Smooth muscle cell (in vitro differentiated cells): ENCODE measurements at regions not wholly inside any gene's neighbourhood (a gene's known extent, or its start where the extent isn't known, plus 50 kb on each side); places are given as distances from the start of the nearest gene placed in this dataset.

Experiments used
- DNase-seq: peaks from one replicate; lab custom pipeline; 2025; ENCODE audit not compliant: unreplicated experiment; lab: John Stamatoyannopoulos, UW
- H2AFZ ChIP-seq: fragments of 200-600 bp; sonication (generic); 2 replicates; pipeline ENCODE4 v1.6.0; 2016; ENCODE audit warnings: antibody characterized with exemption, low read depth, mild to moderate bottlenecking
- H3F3A ChIP-seq: fragments of 200-600 bp; sonication (generic); 2 replicates; pipeline ENCODE4 v1.6.0; 2017; ENCODE audit warnings: antibody characterized with exemption, low read depth
- H3K27ac ChIP-seq: fragments of 200-600 bp; sonication (generic); 2 replicates; pipeline ENCODE4 v1.5.1; 2016; ENCODE audit warnings: low read depth, mild to moderate bottlenecking
- H3K27me3 ChIP-seq: fragments of 200-600 bp; sonication (generic); 2 replicates; pipeline ENCODE4 v1.6.1; 2016; ENCODE audit warnings: low read depth, mild to moderate bottlenecking
- H3K36me3 ChIP-seq: fragments of 200-600 bp; sonication (generic); 2 replicates; pipeline ENCODE4 v1.5.1; 2016; ENCODE audit warnings: low read depth
- H3K4me1 ChIP-seq: fragments of 200-600 bp; sonication (generic); 2 replicates; pipeline ENCODE4 v1.5.1; 2016; ENCODE audit warnings: low read depth
- H3K4me2 ChIP-seq: fragments of 200-600 bp; sonication (generic); 2 replicates; pipeline ENCODE4 v1.6.0; 2016; ENCODE audit warnings: mild to moderate bottlenecking
- H3K4me3 ChIP-seq: fragments of 200-600 bp; sonication (generic); 2 replicates; pipeline ENCODE4 v1.5.1; 2016; ENCODE audit warnings: mild to moderate bottlenecking
- H3K79me2 ChIP-seq: fragments of 200-600 bp; sonication (generic); 2 replicates; pipeline ENCODE4 v1.6.0; 2016; ENCODE audit warnings: low read depth, mild to moderate bottlenecking
- H3K9ac ChIP-seq: fragments of 200-600 bp; sonication (generic); 2 replicates; pipeline ENCODE4 v1.6.0; 2016; ENCODE audit warnings: low read depth
- H3K9me3 ChIP-seq: fragments of 200-600 bp; sonication (generic); replicated peaks from 2 replicates; pipeline ENCODE4 v1.5.1; 2016; ENCODE audit warnings: low read depth
- H4K20me1 ChIP-seq: fragments of 200-600 bp; sonication (generic); 2 replicates; pipeline ENCODE4 v1.6.0; 2016; ENCODE audit warnings: low read depth
- WGBS: methylation state at CpG from one replicate; pipeline ENCODE4 v1.1.7; 2016; ENCODE audit warnings: low lambda C conversion rate; 5-methylcytosine and 5-hydroxymethylcytosine counted together
- TF ChIP-seq, protein P1 (sequence below): fragments of 200-600 bp; sonication (generic); IDR thresholded peaks from 2 replicates; pipeline ENCODE4 v1.5.1; 2017; ENCODE audit warnings: borderline replicate concordance, mild to moderate bottlenecking, antibody characterized with exemption; ENCODE audit not compliant: insufficient read depth, poor library complexity, severe bottlenecking

DNA sequence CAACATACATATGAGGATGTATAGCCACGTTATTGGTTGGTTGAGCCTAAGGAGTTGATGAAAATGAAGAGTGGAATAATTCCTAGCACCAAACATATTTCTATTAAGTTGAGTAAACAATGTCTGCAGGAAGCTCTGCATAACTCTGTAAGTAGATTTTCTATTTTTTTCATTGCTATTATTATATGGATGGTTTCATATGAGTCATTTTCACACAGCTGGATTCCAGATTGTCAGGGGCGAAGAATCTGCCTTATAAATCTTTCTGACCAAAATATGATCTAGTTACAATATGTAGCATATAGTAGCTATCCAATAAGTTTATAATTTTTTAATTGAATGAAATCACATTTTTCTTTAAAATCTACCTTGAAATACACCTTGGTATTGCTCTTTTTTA, 468.0 kb upstream of the PKDCC start:
- no peak overlapping the region for H3K4me2 ChIP-seq
- no peak overlapping the region for H3K9ac ChIP-seq
- no peaks in the 10 kb centered on the region for H3K9me3 ChIP-seq
- H3K4me1 ChIP-seq = no peaks in the 10 kb centered on the region
- no peak overlapping the region for H3K4me3 ChIP-seq
- TF ChIP-seq, protein P1, sequence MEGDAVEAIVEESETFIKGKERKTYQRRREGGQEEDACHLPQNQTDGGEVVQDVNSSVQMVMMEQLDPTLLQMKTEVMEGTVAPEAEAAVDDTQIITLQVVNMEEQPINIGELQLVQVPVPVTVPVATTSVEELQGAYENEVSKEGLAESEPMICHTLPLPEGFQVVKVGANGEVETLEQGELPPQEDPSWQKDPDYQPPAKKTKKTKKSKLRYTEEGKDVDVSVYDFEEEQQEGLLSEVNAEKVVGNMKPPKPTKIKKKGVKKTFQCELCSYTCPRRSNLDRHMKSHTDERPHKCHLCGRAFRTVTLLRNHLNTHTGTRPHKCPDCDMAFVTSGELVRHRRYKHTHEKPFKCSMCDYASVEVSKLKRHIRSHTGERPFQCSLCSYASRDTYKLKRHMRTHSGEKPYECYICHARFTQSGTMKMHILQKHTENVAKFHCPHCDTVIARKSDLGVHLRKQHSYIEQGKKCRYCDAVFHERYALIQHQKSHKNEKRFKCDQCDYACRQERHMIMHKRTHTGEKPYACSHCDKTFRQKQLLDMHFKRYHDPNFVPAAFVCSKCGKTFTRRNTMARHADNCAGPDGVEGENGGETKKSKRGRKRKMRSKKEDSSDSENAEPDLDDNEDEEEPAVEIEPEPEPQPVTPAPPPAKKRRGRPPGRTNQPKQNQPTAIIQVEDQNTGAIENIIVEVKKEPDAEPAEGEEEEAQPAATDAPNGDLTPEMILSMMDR = no peak
- no peaks in the 10 kb centered on the region for H3F3A ChIP-seq
- no peaks in the 10 kb centered on the region for H4K20me1 ChIP-seq
- H3K79me2 ChIP-seq = no peaks in the 10 kb centered on the region
- no peaks in the 10 kb centered on the region for H3K27me3 ChIP-seq
- no peak for DNase-seq
- no peak overlapping the region for H2AFZ ChIP-seq
- H3K36me3 ChIP-seq = no peaks in the 10 kb centered on the region
- H3K27ac ChIP-seq = no peak overlapping the region
- WGBS = 89% methylated on average over 2 of the region's 2 CpGs

- no peaks in the 10 kb centered on the region for H3K27me3 ChIP-seq
- H3K27ac ChIP-seq = no peak overlapping the region
- no peaks in the 10 kb centered on the region for H3K9me3 ChIP-seq
- no peak overlapping the region for H3K4me3 ChIP-seq
- no peaks in the 10 kb centered on the region for H3K79me2 ChIP-seq
- H3K36me3 ChIP-seq = no peaks in the 10 kb centered on the region
- no peak overlapping the region for H3K9ac ChIP-seq
- H2AFZ ChIP-seq = no peak overlapping the region
- 85% methylated on average over 4 of the region's 4 CpGs for WGBS
- TF ChIP-seq, protein P1 = no peak
- DNase-seq = no peak
- no peaks in the 10 kb centered on the region for H3F3A ChIP-seq
- H4K20me1 ChIP-seq = no peaks in the 10 kb centered on the region
- H3K4me1 ChIP-seq = no peaks in the 10 kb centered on the region
- H3K4me2 ChIP-seq = no peak overlapping the region
Measured at GRCh38 chr2:41580806-41581205, 467.0 kb upstream of the PKDCC start.

DNA sequence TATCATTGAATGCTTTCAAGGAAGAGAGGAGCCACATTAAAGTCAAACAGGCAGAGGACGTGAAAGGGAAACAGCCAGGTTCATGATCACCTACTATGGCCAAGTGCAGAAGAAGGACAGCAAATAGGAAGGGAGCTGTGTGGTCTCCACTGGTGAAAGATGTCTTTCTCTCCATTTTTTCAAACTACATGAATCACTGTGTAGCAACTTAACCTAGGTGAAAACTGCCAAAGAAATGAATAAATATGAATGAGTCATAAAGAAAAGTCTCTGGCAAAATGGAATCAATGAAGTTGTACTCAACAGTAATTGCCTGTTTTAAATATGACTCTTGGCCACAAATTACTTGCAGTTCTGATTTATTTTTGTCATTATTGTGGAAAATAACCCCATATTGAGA, 452.6 kb upstream of the PKDCC start:
- Histone ChIP-seq H3K4me3 (no peak overlapping the region), H3K9ac (no peak overlapping the region), H3K9me3 (no peaks in the 10 kb centered on the region), H2AFZ (no peak overlapping the region), H3K36me3 (no peaks in the 10 kb centered on the region), H3K4me2 (no peak overlapping the region), H3K27ac (no peak overlapping the region), H3K4me1 (no peaks in the 10 kb centered on the region), H3K79me2 (no peaks in the 10 kb centered on the region), H3K27me3 (no peaks in the 10 kb centered on the region), H4K20me1 (no peaks in the 10 kb centered on the region), H3F3A (no peaks in the 10 kb centered on the region)
- TF ChIP-seq, protein P1 = no peak
- DNase-seq = no peak
- WGBS = 78% methylated on average over 1 of the region's 1 CpG

GRCh38 chr2:41597680-41598079, 450.1 kb upstream of the PKDCC start:
- Histone ChIP-seq H2AFZ (no peak overlapping the region), H4K20me1 (no peaks in the 10 kb centered on the region), H3K79me2 (no peaks in the 10 kb centered on the region), H3K27me3 (no peaks in the 10 kb centered on the region), H3K4me1 (no peaks in the 10 kb centered on the region), H3K9ac (no peak overlapping the region), H3K4me2 (no peak overlapping the region), H3F3A (no peaks in the 10 kb centered on the region), H3K4me3 (no peak overlapping the region), H3K9me3 (no peaks in the 10 kb centered on the region), H3K36me3 (no peaks in the 10 kb centered on the region), H3K27ac (no peak overlapping the region)
- no peak for DNase-seq
- WGBS = 71% methylated on average over 2 of the region's 2 CpGs
- TF ChIP-seq, protein P1 = no peak
